Body of pancreas (tissue), 4 donors: ENCODE measurements at regions not wholly inside any gene's neighbourhood (a gene's known extent, or its start where the extent isn't known, plus 50 kb on each side); places are given as distances from the start of the nearest gene placed in this dataset.

ENCODE experiments used
- CTCF ChIP-seq, 7 experiments: fragments of 450-650 bp in 4 of 7; fragments of 200-600 bp in 3 of 7; sonication (generic) in 3 of 7; IDR thresholded peaks; one replicate each; pipeline ENCODE4 v1.5.1; 2016 to 2019; ENCODE audit warnings: antibody characterized with exemption in 7 of 7
- POLR2A ChIP-seq, 3 donors: fragments of 450-650 bp; IDR thresholded peaks; one replicate each; pipeline ENCODE4 v1.6.1; 2016; ENCODE audit warnings: antibody characterized with exemption in 3 of 3, mild to moderate bottlenecking in 2 of 3

GRCh38 chr14:51463461-51463860, 188.2 kb upstream of the FRMD6 start:
- TF ChIP-seq CTCF (IDR thresholded peaks at IDR 0.05) (no peak), POLR2A (IDR thresholded peaks at IDR 0.05) (no peak)
